HG03571 (cell line): ENCODE measurements at regions not wholly inside any gene's neighbourhood (a gene's known extent, or its start where the extent isn't known, plus 50 kb on each side); places are given as distances from the start of the nearest gene placed in this dataset.
"Not testable (repeated sequence)": the region's sequence is repeated elsewhere in the genome, so short reads cannot be mapped to it uniquely, and the experiment has no call there.

ENCODE experiments used
- ATAC-seq: cut with Tn5 transposase; IDR thresholded peaks from one replicate; pipeline ENCODE4 v1.9.1; 2021; ENCODE audit not compliant: unreplicated experiment

- ATAC-seq, result no peak
These were observed 56.7 kb downstream of the CCDC74A start for GRCh38 chr2:131584380-131584779.

GRCh38 chr2:131584940-131585339 is 57.3 kb downstream of the CCDC74A start:
- ATAC-seq, result peak; percentile 60

- peak; percentile 84 for ATAC-seq
These were observed 60.6 kb downstream of the CCDC74A start for GRCh38 chr2:131588152-131588873.

DNA sequence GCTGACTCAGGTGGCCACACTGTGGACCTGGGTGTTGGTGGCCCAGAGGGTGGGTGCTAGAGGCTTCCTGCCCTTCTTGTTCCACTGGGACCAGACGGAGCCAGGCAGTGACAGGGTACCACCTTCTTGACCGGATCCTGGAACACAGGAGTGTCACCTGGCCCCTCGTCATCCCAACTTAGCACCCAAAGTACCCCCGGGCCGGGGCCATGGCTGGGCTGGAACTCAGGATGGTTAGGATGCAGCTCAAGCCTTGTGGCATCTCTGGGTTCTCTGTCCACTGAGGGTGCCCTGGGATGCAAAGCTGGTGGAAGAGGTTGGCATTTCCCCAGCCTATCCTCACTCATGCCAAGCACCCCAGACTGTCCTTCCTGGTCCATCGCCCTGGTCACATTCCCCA is 61.4 kb downstream of the CCDC74A start:
- not testable (repeated sequence) for ATAC-seq

DNA sequence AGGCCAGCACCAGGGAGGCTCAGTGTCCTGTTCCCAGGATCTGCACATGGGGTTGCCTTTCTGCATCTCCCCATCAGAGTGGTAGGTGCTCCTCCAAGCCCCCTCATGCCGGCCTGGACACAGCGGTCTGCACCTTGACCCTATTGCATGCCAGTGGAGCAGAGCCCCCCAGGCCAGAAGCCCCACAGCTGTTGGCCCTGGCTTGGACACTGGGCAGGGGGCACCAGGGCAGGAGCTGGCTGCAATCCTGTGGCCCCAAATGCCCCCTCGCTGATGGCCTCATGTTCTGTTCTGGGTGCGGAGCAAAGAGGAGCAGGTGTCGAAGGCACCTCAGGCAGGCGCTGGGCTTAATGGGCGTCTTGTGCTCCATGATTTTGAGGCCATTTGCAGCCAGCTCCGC is 62.7 kb downstream of the CCDC74A start:
- no peak for ATAC-seq

DNA sequence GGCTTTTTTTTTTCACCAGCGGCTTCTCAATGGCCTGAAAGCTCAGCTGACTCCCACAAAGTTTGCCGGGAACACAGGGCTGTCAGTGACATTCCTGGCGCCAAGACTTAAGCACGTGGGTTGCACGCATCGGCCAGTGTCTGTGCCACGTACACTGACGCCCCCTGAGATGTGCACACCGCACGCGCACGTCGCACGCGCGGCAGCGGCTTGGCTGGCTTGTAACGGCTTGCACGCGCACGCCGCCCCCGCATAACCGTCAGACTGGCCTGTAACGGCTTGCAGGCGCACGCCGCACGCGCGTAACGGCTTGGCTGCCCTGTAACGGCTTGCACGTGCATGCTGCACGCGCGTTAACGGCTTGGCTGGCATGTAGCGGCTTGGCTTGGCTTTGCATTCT is 63.2 kb downstream of the CCDC74A start:
- no peak for ATAC-seq

GRCh38 chr2:131596561-131596960 is 68.9 kb downstream of the CCDC74A start:
- ATAC-seq, result not testable (repeated sequence)

GRCh38 chr2:131602444-131602843 is 74.8 kb downstream of the CCDC74A start:
- not testable (repeated sequence) for ATAC-seq

- ATAC-seq, result not testable (repeated sequence)
These were observed 77.0 kb downstream of the CCDC74A start for GRCh38 chr2:131604652-131605051.

DNA sequence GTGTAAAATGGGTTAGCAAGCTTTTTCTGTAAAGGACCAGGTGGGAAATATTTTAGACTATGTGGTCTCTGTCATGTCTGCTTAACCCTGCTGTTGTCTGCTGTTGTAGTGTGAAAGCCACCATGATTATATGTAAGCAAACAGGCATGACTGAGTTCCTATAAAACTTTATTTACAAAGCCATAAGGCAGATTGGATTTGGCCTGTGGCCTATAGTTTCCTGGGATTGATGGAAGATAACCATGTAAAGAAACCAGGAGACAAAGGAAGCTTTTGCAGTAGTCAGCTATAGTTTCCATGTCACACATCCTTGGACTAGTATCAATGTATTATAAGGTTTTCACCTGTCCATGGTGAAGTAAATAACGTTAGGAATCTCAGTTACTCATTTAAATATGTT is 78.7 kb downstream of the CCDC74A start:
- ATAC-seq, result not testable (repeated sequence)

- not testable (repeated sequence) for ATAC-seq
These were observed 79.4 kb downstream of the CCDC74A start for GRCh38 chr2:131607056-131607455.

GRCh38 chr2:131614539-131614938 is 86.9 kb downstream of the CCDC74A start:
- ATAC-seq, result not testable (repeated sequence)

DNA sequence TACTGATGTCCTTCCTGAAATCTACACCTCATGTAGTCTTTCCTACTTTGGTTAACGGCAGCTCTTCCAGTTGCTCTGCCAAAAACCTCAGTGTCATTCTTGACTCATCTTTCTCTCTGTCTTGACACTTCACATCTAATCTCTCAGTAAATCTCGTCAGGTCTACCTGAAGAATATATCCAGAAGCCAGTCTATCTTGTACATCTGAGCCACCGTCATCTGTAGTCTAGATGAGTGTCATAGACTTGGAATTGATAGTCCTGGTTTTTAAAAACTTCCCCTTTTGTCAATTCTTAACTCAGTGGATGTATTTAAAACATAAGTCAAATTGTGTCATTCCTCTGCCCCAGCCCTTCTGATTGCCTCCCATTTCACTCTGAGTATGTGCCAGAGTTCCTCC is 90.6 kb downstream of the CCDC74A start:
- ATAC-seq, result not testable (repeated sequence)

GRCh38 chr2:131622874-131623273 is 95.2 kb downstream of the CCDC74A start:
- ATAC-seq, result not testable (repeated sequence)

DNA sequence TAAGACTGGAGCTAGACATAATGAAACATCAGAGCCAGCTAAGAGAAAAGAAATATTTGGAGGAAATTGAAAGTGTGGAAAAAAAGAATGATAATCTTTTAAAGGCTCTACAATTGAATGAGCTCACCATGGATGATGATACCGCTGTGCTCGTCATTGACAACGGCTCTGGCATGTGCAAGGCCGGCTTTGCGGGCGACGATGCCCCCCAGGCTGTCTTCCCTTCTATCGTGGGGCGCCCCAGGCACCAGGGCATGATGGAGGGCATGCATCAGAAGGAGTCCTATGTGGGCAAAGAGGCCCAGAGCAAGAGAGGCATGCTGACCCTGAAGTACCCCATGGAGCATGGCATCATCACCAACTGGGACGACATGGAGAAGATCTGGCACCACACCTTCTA is 98.3 kb downstream of the CCDC74A start:
- ATAC-seq, result not testable (repeated sequence)

- ATAC-seq, result not testable (repeated sequence)
These were observed 98.9 kb downstream of the CCDC74A start for GRCh38 chr2:131626565-131626964.

DNA sequence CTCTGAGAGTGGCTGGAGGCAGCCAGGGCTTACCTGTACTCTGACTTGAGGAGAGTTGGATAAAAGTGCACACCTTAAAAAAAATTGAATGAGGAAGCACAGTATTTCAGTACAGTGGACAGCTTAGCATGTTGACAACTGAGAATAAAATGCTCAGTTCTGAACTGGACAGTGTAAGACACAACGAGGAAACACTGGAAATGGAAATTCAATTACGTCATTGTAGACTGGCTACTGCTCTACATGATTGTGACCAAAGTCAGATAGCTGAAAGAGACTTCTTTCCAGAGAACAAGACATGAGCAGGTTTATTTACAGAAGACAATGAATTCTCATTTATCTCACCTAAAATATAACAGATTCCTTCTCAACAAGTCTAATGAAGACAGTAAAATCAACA is 100.1 kb downstream of the CCDC74A start:
- ATAC-seq, result not testable (repeated sequence)

GRCh38 chr2:131631648-131632047 is 104.0 kb downstream of the CCDC74A start:
- not testable (repeated sequence) for ATAC-seq

DNA sequence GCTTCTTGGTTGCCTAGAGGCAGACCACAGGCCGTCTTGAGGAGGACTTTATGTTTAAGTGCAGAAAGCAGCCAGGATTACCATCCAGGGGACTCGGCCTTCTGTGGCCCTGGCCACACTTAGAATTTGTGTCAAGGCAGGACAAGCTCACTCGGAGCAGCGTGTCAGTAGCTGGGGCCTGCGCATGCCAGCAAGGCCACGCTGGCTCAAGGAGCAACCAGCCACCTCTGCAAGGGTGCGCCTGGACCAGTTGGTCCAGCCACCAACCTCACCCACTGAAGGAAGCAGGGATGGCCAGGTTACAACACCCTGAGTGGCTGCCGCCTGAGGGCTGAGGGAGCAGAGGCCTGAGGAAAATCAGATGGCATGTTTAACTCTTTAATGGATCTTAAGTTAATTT is 105.7 kb downstream of the CCDC74A start:
- not testable (repeated sequence) for ATAC-seq

GRCh38 chr2:131633827-131634695 is 106.4 kb downstream of the CCDC74A start:
- ATAC-seq, result not testable (repeated sequence)

DNA sequence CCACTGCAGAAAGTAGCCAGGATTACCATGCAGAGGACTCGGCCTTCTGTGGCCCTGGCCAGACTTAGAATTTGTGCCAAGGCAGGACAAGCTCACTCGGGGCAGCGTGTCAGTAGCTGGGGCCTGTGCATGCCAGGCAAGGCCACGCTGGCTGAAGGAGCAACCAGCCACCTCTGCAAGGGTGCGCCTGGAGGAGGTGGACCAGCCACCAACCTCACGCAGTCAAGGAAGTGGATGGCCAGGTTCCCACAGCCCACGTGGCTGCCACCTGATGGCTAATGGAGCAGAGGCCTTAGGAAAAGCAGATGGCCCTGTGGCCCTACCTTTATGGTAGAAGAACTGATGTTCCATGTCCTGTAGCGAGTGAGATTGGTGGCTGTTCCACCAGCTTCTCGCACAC is 107.9 kb downstream of the CCDC74A start:
- no peak for ATAC-seq
